Mesodermal cell (in vitro differentiated cells): ENCODE measurements at regions not wholly inside any gene's neighbourhood (a gene's known extent, or its start where the extent isn't known, plus 50 kb on each side); places are given as distances from the start of the nearest gene placed in this dataset.

ENCODE experiments used
- H3K27ac ChIP-seq: 2 replicates; pipeline ENCODE4 v1.7.0; 2013; ENCODE audit warnings: mild to moderate bottlenecking, low read depth, low read length, moderate library complexity; ENCODE audit not compliant: severe bottlenecking
- H3K36me3 ChIP-seq: 2 replicates; pipeline ENCODE4 v1.7.1; 2013; ENCODE audit warnings: mild to moderate bottlenecking, low read length, moderate library complexity; ENCODE audit not compliant: control insufficient read depth, insufficient read depth
- H3K4me1 ChIP-seq: one replicate; pipeline ENCODE4 v1.7.1; 2013; ENCODE audit warnings: mild to moderate bottlenecking, low read length; ENCODE audit not compliant: insufficient read depth, control insufficient read depth, poor library complexity, severe bottlenecking
- H3K4me3 ChIP-seq: 2 replicates; pipeline ENCODE4 v1.7.0; 2013; ENCODE audit warnings: low read length, control low read depth, mild to moderate bottlenecking; ENCODE audit not compliant: insufficient read depth, poor library complexity, severe bottlenecking; ENCODE audit errors: extremely low read depth
- H3K9me3 ChIP-seq: 2 replicates; pipeline ENCODE4 v1.7.1; 2013; ENCODE audit warnings: mild to moderate bottlenecking, low read length, moderate library complexity; ENCODE audit not compliant: control insufficient read depth
- WGBS, 2 experiments: methylation state at CpG; one replicate each; pipeline ENCODE4 v1.1.5; 2013; ENCODE audit warnings: missing lambda C conversion rate in 2 of 2; ENCODE audit not compliant: insufficient coverage in 2 of 2; 5-methylcytosine and 5-hydroxymethylcytosine counted together

GRCh38 chr2:146633159-146633558 lies 1211.7 kb upstream of the ACVR2A start:
- H3K4me1 ChIP-seq: no peaks in the 10 kb centered on the region
- H3K4me3 ChIP-seq: no peak overlapping the region
- H3K27ac ChIP-seq: no peak overlapping the region
- no peaks in the 10 kb centered on the region for H3K36me3 ChIP-seq
- H3K9me3 ChIP-seq: no peaks in the 10 kb centered on the region

GRCh38 chr2:146632707-146633106 lies 1212.1 kb upstream of the ACVR2A start:
- H3K4me3 ChIP-seq: no peak overlapping the region
- H3K27ac ChIP-seq: no peak overlapping the region
- no peaks in the 10 kb centered on the region for H3K36me3 ChIP-seq
- no peaks in the 10 kb centered on the region for H3K4me1 ChIP-seq
- 100% methylated on average over 1 of the region's 4 CpGs; no CpG with 5 or more reads in 1 of the 2 experiments for WGBS, 2 experiments
- H3K9me3 ChIP-seq: no peaks in the 10 kb centered on the region

GRCh38 chr2:146624430-146625160 lies 1220.2 kb upstream of the ACVR2A start:
- WGBS, 2 experiments: 75 to 100% methylated on average over 1 of the region's 3 CpGs
- no peaks in the 10 kb centered on the region for H3K4me1 ChIP-seq
- no peaks in the 10 kb centered on the region for H3K9me3 ChIP-seq
- no peak overlapping the region for H3K27ac ChIP-seq
- no peak overlapping the region for H3K4me3 ChIP-seq
- no peaks in the 10 kb centered on the region for H3K36me3 ChIP-seq

GRCh38 chr2:146623771-146624170 lies 1221.1 kb upstream of the ACVR2A start:
- Histone ChIP-seq H3K4me3 (no peak overlapping the region), H3K36me3 (no peaks in the 10 kb centered on the region), H3K4me1 (no peaks in the 10 kb centered on the region), H3K27ac (no peak overlapping the region), H3K9me3 (no peaks in the 10 kb centered on the region)
- no CpG with 5 or more reads among the region's 3 CpGs for WGBS, 2 experiments

GRCh38 chr2:146621656-146622055 lies 1223.2 kb upstream of the ACVR2A start:
- H3K4me3 ChIP-seq: no peak overlapping the region
- H3K27ac ChIP-seq: no peak overlapping the region
- no peaks in the 10 kb centered on the region for H3K4me1 ChIP-seq
- H3K9me3 ChIP-seq: no peaks in the 10 kb centered on the region
- 100% methylated on average over 1 of the region's 1 CpG for WGBS, 2 experiments
- no peaks in the 10 kb centered on the region for H3K36me3 ChIP-seq

- no peaks in the 10 kb centered on the region for H3K36me3 ChIP-seq
- H3K4me3 ChIP-seq: no peak overlapping the region
- H3K4me1 ChIP-seq: no peaks in the 10 kb centered on the region
- no peak overlapping the region for H3K27ac ChIP-seq
- H3K9me3 ChIP-seq: no peaks in the 10 kb centered on the region
- no CpG with 5 or more reads among the region's 1 CpG for whole genome bisulfite sequencing, 2 experiments
These were observed 1229.1 kb upstream of the ACVR2A start for GRCh38 chr2:146615778-146616177.

DNA sequence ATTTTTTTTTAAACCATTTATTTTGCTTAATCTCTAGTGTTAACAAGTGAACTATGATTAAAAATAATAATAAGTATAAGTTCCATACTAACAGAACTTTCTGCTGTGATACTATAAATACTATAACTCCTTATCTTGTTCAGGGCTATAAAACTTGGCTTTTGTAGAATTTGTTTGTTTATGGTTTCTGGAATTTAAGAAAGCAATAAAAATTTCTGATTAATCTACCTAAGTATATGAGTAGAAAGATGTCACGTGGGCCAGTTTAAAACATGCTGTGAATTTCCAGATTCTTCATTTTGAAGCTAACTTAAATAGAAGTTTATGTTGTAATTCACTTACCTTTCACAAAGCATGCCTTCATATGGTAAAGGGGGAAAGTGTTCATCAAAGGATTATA lies 1236.3 kb upstream of the ACVR2A start:
- H3K4me1 ChIP-seq: no peaks in the 10 kb centered on the region
- no peak overlapping the region for H3K4me3 ChIP-seq
- no peaks in the 10 kb centered on the region for H3K36me3 ChIP-seq
- H3K9me3 ChIP-seq: no peaks in the 10 kb centered on the region
- H3K27ac ChIP-seq: no peak overlapping the region
- no CpG with 5 or more reads among the region's 1 CpG for WGBS, 2 experiments

DNA sequence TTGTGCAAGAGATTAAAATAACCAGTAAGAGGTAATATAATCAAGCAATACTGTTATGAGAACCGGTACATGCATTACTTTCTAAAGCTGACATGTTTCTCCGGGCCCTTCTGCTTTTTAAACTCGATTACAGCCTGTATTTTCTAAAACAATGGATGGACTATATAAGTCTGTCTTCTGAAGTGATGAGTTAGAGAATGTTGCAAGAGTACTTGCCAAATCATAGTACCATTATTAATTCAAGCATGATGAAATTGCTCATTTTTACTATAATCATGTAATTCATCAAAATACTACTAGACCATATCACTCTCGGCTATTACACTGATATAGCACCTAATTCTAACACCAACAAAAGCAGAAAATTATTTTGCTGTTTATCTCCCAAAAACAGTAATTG lies 1240.3 kb upstream of the ACVR2A start:
- H3K36me3 ChIP-seq: no peaks in the 10 kb centered on the region
- H3K4me1 ChIP-seq: peaks cover 12% of the 10 kb centered on the region
- H3K4me3 ChIP-seq: no peak overlapping the region
- WGBS, 2 experiments: 100% methylated on average over 1 of the region's 4 CpGs; no CpG with 5 or more reads in 1 of the 2 experiments
- no peak overlapping the region for H3K27ac ChIP-seq
- no peaks in the 10 kb centered on the region for H3K9me3 ChIP-seq

DNA sequence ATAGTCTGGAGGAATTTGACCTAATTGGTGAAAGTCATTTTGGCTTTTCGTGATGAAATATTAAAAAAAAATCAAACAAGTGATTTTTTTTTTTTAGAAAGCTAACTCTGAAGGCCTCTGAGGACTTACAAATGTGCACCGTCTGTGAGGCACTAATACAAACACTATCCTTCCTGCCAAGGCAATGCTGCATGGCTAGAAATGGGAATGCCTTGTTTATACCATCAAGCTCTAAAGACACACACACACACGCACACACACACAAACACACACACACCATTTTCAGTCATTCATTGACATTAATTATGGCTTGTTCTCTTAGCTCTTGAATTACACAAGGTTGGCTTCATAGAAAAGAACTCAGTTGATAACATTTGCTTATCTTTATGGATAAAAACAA lies 1242.0 kb upstream of the ACVR2A start:
- Histone ChIP-seq H3K4me3 (no peak overlapping the region), H3K36me3 (no peaks in the 10 kb centered on the region), H3K27ac (peak overlapping the region; percentile 2), H3K9me3 (no peaks in the 10 kb centered on the region), H3K4me1 (peaks cover 12% of the 10 kb centered on the region)
- 70 to 100% methylated on average over 1 to 2 of the region's 3 CpGs for WGBS, 2 experiments

DNA sequence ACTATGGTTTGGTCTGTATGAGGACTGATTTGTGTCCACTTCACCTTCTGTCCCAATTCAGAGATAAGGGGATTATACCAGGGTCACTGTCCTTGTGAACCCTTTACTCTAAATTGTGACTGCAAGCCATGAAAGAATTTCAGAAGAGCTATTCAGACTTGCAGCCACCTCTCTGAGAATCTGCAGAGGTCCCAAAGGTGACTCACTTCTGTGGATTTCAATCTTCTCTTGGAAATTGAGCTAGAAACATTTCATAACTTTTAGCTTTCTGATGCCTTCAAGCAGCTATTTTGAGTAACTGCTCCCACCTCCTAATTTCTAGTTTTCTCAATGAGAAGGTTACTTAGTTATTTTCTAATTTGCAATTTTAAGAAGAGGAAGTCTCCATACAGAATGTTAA lies 1242.4 kb upstream of the ACVR2A start:
- H3K4me3 ChIP-seq: no peak overlapping the region
- H3K9me3 ChIP-seq: no peaks in the 10 kb centered on the region
- H3K36me3 ChIP-seq: no peaks in the 10 kb centered on the region
- H3K27ac ChIP-seq: peak overlapping the region; percentile 2
- H3K4me1 ChIP-seq: peaks cover 12% of the 10 kb centered on the region

- no peak overlapping the region for H3K4me3 ChIP-seq
- no peaks in the 10 kb centered on the region for H3K36me3 ChIP-seq
- H3K27ac ChIP-seq: no peak overlapping the region
- H3K4me1 ChIP-seq: peaks cover 12% of the 10 kb centered on the region
- WGBS, 2 experiments: no CpG with 5 or more reads among the region's 2 CpGs
- no peaks in the 10 kb centered on the region for H3K9me3 ChIP-seq
These were observed 1246.0 kb upstream of the ACVR2A start for GRCh38 chr2:146598791-146599190.
